Mucosa of descending colon (tissue), 3 donors: ENCODE measurements at regions not wholly inside any gene's neighbourhood (a gene's known extent, or its start where the extent isn't known, plus 50 kb on each side); places are given as distances from the start of the nearest gene placed in this dataset.
"Not testable (repeated sequence)": the region's sequence is repeated elsewhere in the genome, so short reads cannot be mapped to it uniquely, and the experiment has no call there.

Experiments used
- ATAC-seq: fragments of 200-7000 bp; cut with Tn5 transposase; one replicate; pipeline ENCODE4 v1.9.1; 2020; ENCODE audit warnings: mild to moderate bottlenecking, moderate library complexity
- DNase-seq, 3 donors: peaks; one replicate each; pipeline ENCODE4 v3.0.0-alpha.2; 2020
- H3K36me3 ChIP-seq: fragments of 200-600 bp; one replicate; pipeline ENCODE4 v1.8.0; 2021; ENCODE audit warnings: low read depth, mild to moderate bottlenecking
- H3K4me1 ChIP-seq: fragments of 200-600 bp; one replicate; pipeline ENCODE4 v1.8.0; 2021; ENCODE audit warnings: low read depth, mild to moderate bottlenecking
- H3K4me3 ChIP-seq: fragments of 200-600 bp; one replicate; pipeline ENCODE4 v1.8.0; 2021; ENCODE audit warnings: mild to moderate bottlenecking
- H3K9me3 ChIP-seq: fragments of 200-600 bp; one replicate; pipeline ENCODE4 v1.8.0; 2021; ENCODE audit warnings: mild to moderate bottlenecking
- CTCF ChIP-seq: fragments of 200-600 bp; IDR thresholded peaks from one replicate; pipeline ENCODE4 v1.8.0; 2022; ENCODE audit warnings: antibody characterized with exemption, mild to moderate bottlenecking
- intact Hi-C, 2 donors: fragments of 100-400 bp; cut with DNase I in 1 of 2; cut with micrococcal nuclease in 1 of 2; formaldehyde crosslinking; loops; one replicate each; pipeline versions ENCODE4 v1.11.0 to v1.11.1; 2022; cut with DNase I, micrococcal nuclease
- donor health status: DM: no; HTN: no; CAD: no; lungs with moderate emphysema.
- donor health status: DM: no; HTN: no; CAD: no.
- donor health status: DM: no; HTN: yes; CAD: no.

DNA sequence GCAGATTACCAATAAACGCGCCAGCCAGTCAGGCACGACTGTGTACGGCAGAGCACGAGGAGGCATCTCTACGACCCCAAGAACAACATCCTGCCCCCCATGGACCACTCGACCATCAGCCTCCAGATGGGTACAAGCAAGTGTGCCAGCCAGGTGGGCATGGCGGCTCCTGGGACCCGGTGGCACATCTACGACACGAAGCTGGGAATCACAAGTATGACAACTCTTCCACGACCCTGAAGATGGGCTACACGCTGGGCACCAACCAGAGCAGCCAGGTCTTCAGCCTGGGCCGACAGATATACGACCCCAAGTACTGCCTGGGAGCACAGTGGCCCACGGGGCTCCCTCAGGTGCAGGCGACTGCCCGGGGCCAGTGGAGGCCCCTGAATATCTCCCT, 217.6 kb downstream of the POTED start:
- DNase-seq (no peak), ATAC-seq (no peak)
- Histone ChIP-seq H3K4me3 (no peak overlapping the region), H3K4me1 (no peaks in the 10 kb centered on the region), H3K36me3 (no peaks in the 10 kb centered on the region), H3K9me3 (peaks cover 15% of the 10 kb centered on the region)
- no peak for TF ChIP-seq CTCF
- intact Hi-C loops = no loop called here

DNA sequence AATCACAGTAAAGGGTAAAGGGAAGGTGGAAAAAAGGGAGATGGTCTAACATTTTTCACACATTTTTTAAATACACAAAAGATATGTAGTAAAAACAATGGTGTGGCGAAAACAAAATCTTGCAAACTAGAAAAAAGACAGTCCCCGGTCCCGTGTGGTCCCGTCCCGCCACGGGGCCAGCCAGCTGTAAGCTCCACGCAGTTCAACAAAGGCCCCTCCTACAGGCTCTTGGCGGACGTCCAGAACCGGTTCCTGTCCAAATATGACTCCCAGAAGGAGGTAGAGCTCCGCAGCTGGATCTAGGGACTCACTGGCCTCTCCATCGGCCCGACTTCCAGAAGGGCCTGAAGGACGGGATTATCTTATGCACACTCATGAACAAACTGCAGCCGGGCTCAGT, 216.9 kb downstream of the POTED start:
- DNase-seq, H3K4me3 ChIP-seq, intact Hi-C loops, H3K36me3 ChIP-seq, ATAC-seq, H3K4me1 ChIP-seq: not testable (repeated sequence)
- peaks cover 17% of the 10 kb centered on the region for H3K9me3 ChIP-seq

DNA sequence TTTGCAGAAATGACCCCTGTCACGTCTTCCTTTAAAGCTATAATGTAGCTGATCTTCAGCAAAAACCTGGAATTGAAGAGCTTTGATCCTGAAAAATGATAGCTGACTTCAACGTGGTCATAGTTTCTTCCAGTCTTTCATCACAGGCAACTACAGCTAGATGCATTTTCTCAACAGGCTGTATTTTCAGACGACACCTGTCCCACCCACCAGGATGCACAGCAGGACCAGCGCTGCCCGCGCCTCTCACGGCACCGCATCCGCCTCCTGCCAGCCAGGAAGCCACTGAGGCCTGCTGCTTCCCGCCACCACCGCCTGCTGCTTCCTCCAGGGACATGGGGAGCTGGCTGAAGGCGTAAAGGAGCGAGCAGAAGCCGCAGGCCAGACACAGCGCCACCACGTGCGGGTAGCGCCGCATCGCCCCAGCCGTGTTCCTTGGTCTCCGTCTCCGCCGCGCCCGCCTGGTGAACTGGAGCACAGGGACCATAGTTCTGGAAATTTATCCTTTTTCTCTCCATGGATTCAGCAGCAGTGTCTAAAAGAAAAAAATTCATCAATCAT, 215.7 kb downstream of the POTED start:
- H3K4me3 ChIP-seq, ATAC-seq, DNase-seq, H3K36me3 ChIP-seq, intact Hi-C loops, H3K4me1 ChIP-seq: not testable (repeated sequence)
- H3K9me3 ChIP-seq = peaks cover 18% of the 10 kb centered on the region

- intact Hi-C loops, H3K36me3 ChIP-seq, DNase-seq, H3K4me3 ChIP-seq, H3K4me1 ChIP-seq, H3K9me3 ChIP-seq, ATAC-seq: not testable (repeated sequence)
Observed at GRCh38 chr21:13820286-13820685, 210.7 kb downstream of the POTED start.

GRCh38 chr21:13812191-13812590, 202.6 kb downstream of the POTED start:
- intact Hi-C loops, H3K4me1 ChIP-seq, ATAC-seq, H3K4me3 ChIP-seq, DNase-seq, H3K36me3 ChIP-seq, H3K9me3 ChIP-seq: not testable (repeated sequence)

DNA sequence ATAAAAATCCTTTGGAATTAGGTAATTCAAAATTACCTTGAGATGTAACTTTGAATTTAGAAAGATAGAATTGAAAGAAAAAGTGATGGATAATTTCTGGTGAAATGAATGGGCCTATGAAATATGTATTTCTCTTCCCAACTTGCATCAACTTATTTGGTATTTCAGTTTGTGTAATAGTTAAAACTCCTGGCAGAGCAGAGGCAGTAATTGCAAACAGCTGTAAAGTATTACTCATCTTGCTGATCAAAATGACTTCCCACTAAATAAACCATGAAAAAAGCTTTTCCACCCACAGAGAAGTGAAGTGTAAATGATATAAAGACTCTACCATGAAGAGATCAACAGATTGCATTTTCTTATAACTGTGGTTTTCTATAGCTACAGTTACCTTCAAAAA, 201.0 kb downstream of the POTED start:
- ATAC-seq, H3K4me3 ChIP-seq, DNase-seq, H3K4me1 ChIP-seq, H3K9me3 ChIP-seq, intact Hi-C loops, H3K36me3 ChIP-seq: not testable (repeated sequence)

DNA sequence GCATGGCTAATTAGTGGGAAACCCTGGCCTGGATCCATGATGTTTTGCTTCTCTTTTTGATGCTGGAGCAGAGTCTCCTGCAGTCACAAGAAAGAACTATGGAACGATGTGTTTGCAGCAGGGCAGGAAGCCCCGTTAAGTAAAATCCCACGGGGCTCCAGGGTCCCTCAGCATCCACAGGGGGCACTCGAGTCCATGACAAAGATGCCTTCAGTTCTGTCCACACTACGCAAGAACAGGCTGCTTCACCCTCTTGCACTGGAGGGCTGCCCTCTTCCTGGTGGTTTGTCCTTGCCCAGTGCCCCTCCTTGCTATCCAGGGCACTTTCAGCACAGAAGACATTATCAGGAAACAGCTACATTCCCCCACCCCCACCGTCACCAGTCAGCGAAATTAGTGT, 196.9 kb downstream of the POTED start:
- intact Hi-C loops, ATAC-seq, H3K9me3 ChIP-seq, DNase-seq, H3K36me3 ChIP-seq, H3K4me3 ChIP-seq, H3K4me1 ChIP-seq: not testable (repeated sequence)

DNA sequence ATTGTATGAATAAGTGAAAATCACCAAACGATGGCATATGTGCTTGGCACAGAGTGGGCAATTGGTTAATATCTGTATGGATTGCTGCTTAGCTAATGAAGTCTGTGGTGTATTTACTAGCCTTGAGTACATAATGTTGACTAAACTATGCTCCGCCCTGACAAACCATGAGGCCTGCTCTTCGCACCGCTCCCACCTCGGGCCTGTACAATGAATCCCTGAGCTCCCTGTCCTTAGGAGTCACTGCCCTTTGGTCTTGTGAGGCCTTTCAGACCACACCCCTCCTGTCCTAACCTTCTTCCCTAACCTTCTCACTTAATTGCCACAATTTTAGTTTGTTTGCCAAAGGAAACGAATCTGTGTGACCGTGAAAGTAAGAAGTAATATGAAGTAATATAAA, 193.2 kb downstream of the POTED start:
- H3K9me3 ChIP-seq, H3K4me3 ChIP-seq, intact Hi-C loops, H3K36me3 ChIP-seq, ATAC-seq, H3K4me1 ChIP-seq: not testable (repeated sequence)
- peak in 1 of 3 donors; percentile 3 for DNase-seq
